Large intestine (tissue), 3 donors: ENCODE measurements at regions not wholly inside any gene's neighbourhood (a gene's known extent, or its start where the extent isn't known, plus 50 kb on each side); places are given as distances from the start of the nearest gene placed in this dataset.
"Not testable (repeated sequence)": the region's sequence is repeated elsewhere in the genome, so short reads cannot be mapped to it uniquely, and the experiment has no call there.

Experiments
- DNase-seq, 2 donors: peaks; one replicate each; pipeline versions ENCODE4 v3.0.0 to v3.0.0-alpha.2; 2013
- H3K27ac ChIP-seq: one replicate; pipeline ENCODE4 v1.5.1; 2013; ENCODE audit warnings: low read length
- H3K27me3 ChIP-seq: 2 replicates; pipeline ENCODE4 v1.6.1; 2013; ENCODE audit warnings: low read length; ENCODE audit not compliant: control insufficient read depth, insufficient read depth
- H3K36me3 ChIP-seq: 2 replicates; pipeline ENCODE4 v1.6.1; 2013; ENCODE audit warnings: low read length; ENCODE audit not compliant: control insufficient read depth, insufficient read depth
- H3K4me1 ChIP-seq: one replicate; pipeline ENCODE4 v1.6.1; 2013; ENCODE audit warnings: low read length; ENCODE audit not compliant: control insufficient read depth, insufficient read depth
- H3K4me3 ChIP-seq: one replicate; pipeline ENCODE4 v1.5.1; 2013; ENCODE audit warnings: low read length
- H3K9me3 ChIP-seq: one replicate; pipeline ENCODE4 v1.6.1; 2013; ENCODE audit warnings: mild to moderate bottlenecking, low read depth, low read length, moderate library complexity; ENCODE audit not compliant: control insufficient read depth
- WGBS: methylation state at CpG from one replicate; pipeline ENCODE4 v1.1.5; 2013; ENCODE audit warnings: low lambda C conversion rate; ENCODE audit not compliant: insufficient coverage; 5-methylcytosine and 5-hydroxymethylcytosine counted together

- Histone ChIP-seq H3K27ac (no peak overlapping the region), H3K4me3 (no peak overlapping the region), H3K9me3 (no peaks in the 10 kb centered on the region), H3K27me3 (no peaks in the 10 kb centered on the region), H3K36me3 (no peaks in the 10 kb centered on the region), H3K4me1 (no peaks in the 10 kb centered on the region)
- no peak for DNase-seq
These were observed 1356.2 kb upstream of the NXPH2 start for GRCh38 chr2:140136366-140136765.

GRCh38 chr2:140128909-140129308 is 1348.7 kb upstream of the NXPH2 start:
- Histone ChIP-seq H3K9me3 (no peaks in the 10 kb centered on the region), H3K27me3 (no peaks in the 10 kb centered on the region), H3K36me3 (no peaks in the 10 kb centered on the region), H3K4me3 (no peak overlapping the region), H3K27ac (no peak overlapping the region), H3K4me1 (no peaks in the 10 kb centered on the region)
- no CpG with 5 or more reads among the region's 2 CpGs for WGBS
- no peak for DNase-seq

- WGBS: 100% methylated on average over 1 of the region's 5 CpGs
- H3K27me3 ChIP-seq: no peaks in the 10 kb centered on the region
These were observed 1341.8 kb upstream of the NXPH2 start for GRCh38 chr2:140122001-140122400.

GRCh38 chr2:140117386-140117785 is 1337.2 kb upstream of the NXPH2 start:
- Histone ChIP-seq H3K4me3 (no peak overlapping the region), H3K27me3 (no peaks in the 10 kb centered on the region), H3K36me3 (no peaks in the 10 kb centered on the region), H3K4me1 (no peaks in the 10 kb centered on the region), H3K27ac (no peak overlapping the region), H3K9me3 (no peaks in the 10 kb centered on the region)
- no peak for DNase-seq
- no CpG with 5 or more reads among the region's 1 CpG for WGBS

More at GRCh38 chr2:140122001-140122400, 1341.8 kb upstream of the NXPH2 start:
- no peak for DNase-seq
- no peak overlapping the region for H3K4me3 ChIP-seq
- no peaks in the 10 kb centered on the region for H3K36me3 ChIP-seq
- no peak overlapping the region for H3K27ac ChIP-seq
- H3K4me1 ChIP-seq: no peaks in the 10 kb centered on the region
- no peaks in the 10 kb centered on the region for H3K9me3 ChIP-seq

- 87% methylated on average over 5 of the region's 5 CpGs for WGBS
- Histone ChIP-seq H3K36me3 (no peaks in the 10 kb centered on the region), H3K4me3 (no peak overlapping the region), H3K27ac (no peak overlapping the region), H3K27me3 (no peaks in the 10 kb centered on the region), H3K9me3 (no peaks in the 10 kb centered on the region), H3K4me1 (no peaks in the 10 kb centered on the region)
- DNase-seq: no peak
These were observed 1328.7 kb upstream of the NXPH2 start for GRCh38 chr2:140108706-140109475.

GRCh38 chr2:140091926-140092325 is 1311.7 kb upstream of the NXPH2 start:
- Histone ChIP-seq H3K9me3 (no peaks in the 10 kb centered on the region), H3K4me3 (no peak overlapping the region), H3K4me1 (no peaks in the 10 kb centered on the region), H3K27me3 (no peaks in the 10 kb centered on the region), H3K27ac (no peak overlapping the region), H3K36me3 (no peaks in the 10 kb centered on the region)
- no peak for DNase-seq
- 83% methylated on average over 1 of the region's 1 CpG for WGBS

- Histone ChIP-seq H3K9me3 (no peaks in the 10 kb centered on the region), H3K4me3 (no peak overlapping the region), H3K27me3 (no peaks in the 10 kb centered on the region), H3K36me3 (no peaks in the 10 kb centered on the region), H3K4me1 (no peaks in the 10 kb centered on the region), H3K27ac (no peak overlapping the region)
- no CpG with 5 or more reads among the region's 1 CpG for WGBS
- no peak for DNase-seq
These were observed 1306.8 kb upstream of the NXPH2 start for GRCh38 chr2:140086964-140087363.

GRCh38 chr2:140085674-140086073 is 1305.5 kb upstream of the NXPH2 start:
- Histone ChIP-seq H3K9me3 (no peaks in the 10 kb centered on the region), H3K4me3 (no peak overlapping the region), H3K36me3 (no peaks in the 10 kb centered on the region), H3K27me3 (no peaks in the 10 kb centered on the region), H3K4me1 (no peaks in the 10 kb centered on the region), H3K27ac (no peak overlapping the region)
- DNase-seq: no peak

- Histone ChIP-seq H3K4me3 (no peak overlapping the region), H3K4me1 (no peaks in the 10 kb centered on the region), H3K9me3 (peaks cover under 1% of the 10 kb centered on the region), H3K27ac (no peak overlapping the region), H3K36me3 (no peaks in the 10 kb centered on the region), H3K27me3 (no peaks in the 10 kb centered on the region)
- DNase-seq: no peak
These were observed 1298.8 kb upstream of the NXPH2 start for GRCh38 chr2:140079038-140079437.

- Histone ChIP-seq H3K9me3 (peaks cover 7% of the 10 kb centered on the region), H3K27me3 (no peaks in the 10 kb centered on the region), H3K4me1 (no peaks in the 10 kb centered on the region), H3K27ac (no peak overlapping the region), H3K36me3 (no peaks in the 10 kb centered on the region), H3K4me3 (no peak overlapping the region)
- no CpG with 5 or more reads among the region's 2 CpGs for WGBS
- DNase-seq: no peak
These were observed 1296.0 kb upstream of the NXPH2 start for GRCh38 chr2:140076164-140076563.

GRCh38 chr2:140073763-140074162 is 1293.6 kb upstream of the NXPH2 start:
- not testable (repeated sequence) for H3K4me3 ChIP-seq, H3K36me3 ChIP-seq, H3K27ac ChIP-seq, H3K27me3 ChIP-seq, H3K9me3 ChIP-seq, H3K4me1 ChIP-seq, DNase-seq
- no CpG with 5 or more reads among the region's 30 CpGs for WGBS
